ENCODE measurements at regions not wholly inside any gene's neighbourhood (a gene's known extent, or its start where the extent isn't known, plus 50 kb on each side); places are given as distances from the start of the nearest gene placed in this dataset.

DNA sequence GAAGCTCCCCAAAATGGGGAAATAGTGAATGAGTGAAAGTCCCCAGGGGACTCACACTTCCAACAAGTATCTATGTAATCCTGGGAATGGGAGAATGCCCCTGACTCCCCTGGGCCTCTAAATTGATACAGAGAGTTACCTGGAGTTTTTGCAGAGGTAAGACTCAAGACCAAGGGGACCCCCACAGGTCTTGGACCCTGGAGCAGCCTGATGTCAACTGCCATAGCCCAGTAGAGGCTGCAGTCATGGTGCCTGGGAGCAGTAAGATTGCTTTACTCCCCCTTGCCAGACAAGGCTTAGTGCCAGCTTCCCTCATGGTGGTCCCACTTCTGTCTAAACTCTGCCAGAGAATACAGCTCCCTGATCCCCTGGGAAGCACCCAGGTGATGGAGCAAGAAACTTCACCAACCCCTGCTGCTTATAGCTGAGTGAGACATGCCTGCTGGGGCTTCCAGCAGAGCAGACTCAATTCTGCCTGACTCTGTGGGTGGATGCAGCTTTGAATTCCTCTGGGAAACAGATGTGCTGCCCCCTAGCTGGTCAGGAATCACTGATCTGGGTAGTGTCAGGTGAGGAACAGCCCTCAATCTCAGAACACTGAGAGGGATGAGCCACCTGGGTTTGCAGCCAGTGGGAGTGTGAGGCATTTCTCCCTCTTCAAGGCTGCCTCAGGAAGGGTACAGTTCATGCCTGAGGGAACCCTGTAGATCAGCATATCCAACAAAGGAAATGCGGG is 485.9 kb downstream of the NSUN3 start:
- Histone ChIP-seq H3K36me3 (ENCODE audit: insufficient read depth, low read length) (no peaks in the 10 kb centered on the region), H3K27ac (ENCODE audit: low read depth, low read length) (no peak overlapping the region), H3K27me3 (ENCODE audit: control insufficient read depth in 1 of 2, insufficient read depth in 2 of 2, low read length in 2 of 2) (no peaks in the 10 kb centered on the region), H3K9me3 (ENCODE audit: low read length) (no peaks in the 10 kb centered on the region), H3K4me3 (ENCODE audit: low read depth in 1 of 2, low read length in 2 of 2) (no peak overlapping the region), H3K4me1 (ENCODE audit: insufficient read depth, low read length) (no peaks in the 10 kb centered on the region), H3K9ac (ENCODE audit: low read length) (no peak overlapping the region)

DNA sequence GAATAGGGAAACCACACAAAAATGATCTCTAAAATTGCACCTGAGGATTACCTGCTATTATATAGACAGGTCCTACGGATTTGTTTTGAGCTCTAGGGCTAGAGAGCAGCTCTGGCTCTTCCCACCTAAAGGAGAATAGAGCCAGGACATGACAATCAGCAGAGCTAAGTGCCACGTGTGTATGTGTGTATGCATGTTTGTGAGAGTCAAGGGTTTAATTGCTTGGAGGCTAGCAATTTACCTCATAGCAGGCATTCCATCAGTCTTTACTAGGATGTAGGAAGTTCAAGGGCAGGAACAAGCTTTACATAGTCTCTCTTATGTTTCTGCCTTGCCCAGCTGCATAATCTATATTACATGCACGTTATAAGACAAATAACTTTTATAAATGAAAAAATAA is 498.2 kb downstream of the NSUN3 start:
- Histone ChIP-seq H3K36me3 (ENCODE audit: insufficient read depth, low read length) (no peaks in the 10 kb centered on the region), H3K4me1 (ENCODE audit: insufficient read depth, low read length) (no peaks in the 10 kb centered on the region), H3K9ac (ENCODE audit: low read length) (no peak overlapping the region), H3K4me3 (ENCODE audit: low read depth in 1 of 2, low read length in 2 of 2) (no peak overlapping the region), H3K27ac (ENCODE audit: low read depth, low read length) (no peak overlapping the region), H3K9me3 (ENCODE audit: low read length) (no peaks in the 10 kb centered on the region), H3K27me3 (ENCODE audit: control insufficient read depth in 1 of 2, insufficient read depth in 2 of 2, low read length in 2 of 2) (no peaks in the 10 kb centered on the region)

DNA sequence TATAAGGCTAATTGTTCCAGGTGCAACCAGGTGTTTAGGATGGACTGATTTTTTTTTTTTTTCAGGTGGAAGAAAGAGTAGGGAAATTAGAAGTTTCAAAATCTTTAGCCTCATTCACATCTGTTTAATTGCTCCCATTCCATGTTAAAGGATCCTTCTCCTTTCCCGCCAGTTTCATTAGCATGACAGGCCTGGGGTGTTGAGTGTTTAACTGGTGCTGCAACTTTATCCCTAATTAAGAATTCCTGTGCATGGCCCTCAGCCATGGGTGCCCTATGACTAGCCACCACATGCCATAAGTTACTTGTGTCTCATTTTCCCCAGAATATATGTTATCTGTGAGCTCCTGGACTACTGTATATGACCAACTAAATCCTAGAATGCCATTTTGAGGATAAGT is 501.4 kb downstream of the NSUN3 start:
- no peak overlapping the region for H3K9ac ChIP-seq (ENCODE audit: low read length)
- H3K27me3 ChIP-seq (ENCODE audit: control insufficient read depth in 1 of 2, insufficient read depth in 2 of 2, low read length in 2 of 2) = no peaks in the 10 kb centered on the region
- no peak overlapping the region for H3K27ac ChIP-seq (ENCODE audit: low read depth, low read length)
- no peaks in the 10 kb centered on the region for H3K4me1 ChIP-seq (ENCODE audit: insufficient read depth, low read length)
- no peaks in the 10 kb centered on the region for H3K36me3 ChIP-seq (ENCODE audit: insufficient read depth, low read length)
- H3K9me3 ChIP-seq (ENCODE audit: low read length) = no peaks in the 10 kb centered on the region
- H3K4me3 ChIP-seq (ENCODE audit: low read depth in 1 of 2, low read length in 2 of 2) = no peak overlapping the region

DNA sequence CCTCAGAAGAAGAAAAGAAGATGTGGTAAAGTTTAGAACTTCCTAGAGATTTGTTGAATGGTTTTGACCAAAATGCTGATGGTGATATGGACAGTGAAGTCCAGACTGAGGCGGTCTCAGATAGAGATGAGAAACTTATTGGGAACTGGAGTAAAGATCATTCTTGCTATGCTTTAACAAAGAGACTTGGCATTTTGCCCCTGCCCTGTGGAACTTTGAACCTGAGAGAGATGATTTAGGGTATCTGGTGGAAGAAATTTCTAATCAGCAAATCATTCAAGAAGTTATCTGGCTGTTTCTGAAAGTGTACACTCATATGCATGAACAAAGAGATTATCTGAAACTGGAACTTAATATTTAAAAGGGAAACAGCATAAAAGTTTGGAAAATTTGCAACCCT is 505.2 kb downstream of the NSUN3 start:
- Histone ChIP-seq H3K9me3 (ENCODE audit: low read length) (no peaks in the 10 kb centered on the region), H3K27me3 (ENCODE audit: control insufficient read depth in 1 of 2, insufficient read depth in 2 of 2, low read length in 2 of 2) (no peaks in the 10 kb centered on the region), H3K36me3 (ENCODE audit: insufficient read depth, low read length) (no peaks in the 10 kb centered on the region), H3K4me1 (ENCODE audit: insufficient read depth, low read length) (no peaks in the 10 kb centered on the region), H3K9ac (ENCODE audit: low read length) (no peak overlapping the region), H3K4me3 (ENCODE audit: low read depth in 1 of 2, low read length in 2 of 2) (no peak overlapping the region), H3K27ac (ENCODE audit: low read depth, low read length) (no peak overlapping the region)

DNA sequence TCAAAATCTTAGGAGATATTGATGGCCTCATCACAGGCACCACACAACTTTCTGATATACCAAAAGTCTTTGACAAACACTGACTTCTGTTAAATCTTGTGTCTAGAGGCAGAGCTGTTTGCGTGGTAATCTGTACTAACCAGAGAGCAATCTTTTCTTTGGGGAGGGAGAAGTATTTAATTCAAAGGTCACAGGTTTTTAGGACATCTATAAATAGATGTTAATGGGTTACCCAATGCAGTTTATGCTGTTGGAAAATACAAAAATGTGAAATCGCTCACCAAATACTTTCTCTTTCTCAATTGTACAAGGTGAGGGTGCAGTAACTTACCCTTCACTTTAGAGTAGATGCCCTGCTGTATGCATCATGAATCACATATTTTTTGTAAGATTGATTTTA is 510.5 kb downstream of the NSUN3 start:
- no peaks in the 10 kb centered on the region for H3K36me3 ChIP-seq (ENCODE audit: insufficient read depth, low read length)
- no peaks in the 10 kb centered on the region for H3K9me3 ChIP-seq (ENCODE audit: low read length)
- no peak overlapping the region for H3K4me3 ChIP-seq (ENCODE audit: low read depth in 1 of 2, low read length in 2 of 2)
- no peak overlapping the region for H3K27ac ChIP-seq (ENCODE audit: low read depth, low read length)
- H3K27me3 ChIP-seq (ENCODE audit: control insufficient read depth in 1 of 2, insufficient read depth in 2 of 2, low read length in 2 of 2) = no peaks in the 10 kb centered on the region
- no peak overlapping the region for H3K9ac ChIP-seq (ENCODE audit: low read length)
- no peaks in the 10 kb centered on the region for H3K4me1 ChIP-seq (ENCODE audit: insufficient read depth, low read length)

DNA sequence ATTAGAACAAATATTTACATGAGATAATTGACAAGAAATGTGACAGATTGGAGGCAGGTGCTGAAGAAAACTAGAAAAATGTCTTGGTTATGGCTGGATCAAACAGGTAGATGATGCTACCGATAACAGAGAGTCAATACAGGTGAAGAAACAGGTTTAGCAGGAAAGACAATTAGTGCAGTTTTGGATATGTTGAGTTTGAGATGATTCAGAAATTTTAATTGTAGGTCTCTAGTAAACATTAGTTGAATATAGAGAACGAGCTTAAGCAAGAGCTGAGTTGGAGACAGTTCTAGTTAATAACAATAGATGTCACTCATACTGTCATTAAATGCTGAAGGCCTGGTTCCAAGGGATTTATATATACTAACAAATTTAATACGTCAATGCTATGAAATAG is 524.4 kb downstream of the NSUN3 start:
- H3K36me3 ChIP-seq (ENCODE audit: insufficient read depth, low read length) = no peaks in the 10 kb centered on the region
- H3K9me3 ChIP-seq (ENCODE audit: low read length) = no peaks in the 10 kb centered on the region
- no peaks in the 10 kb centered on the region for H3K4me1 ChIP-seq (ENCODE audit: insufficient read depth, low read length)
- H3K4me3 ChIP-seq (ENCODE audit: low read depth in 1 of 2, low read length in 2 of 2) = no peak overlapping the region
- no peak overlapping the region for H3K9ac ChIP-seq (ENCODE audit: low read length)
- no peak overlapping the region for H3K27ac ChIP-seq (ENCODE audit: low read depth, low read length)
- no peaks in the 10 kb centered on the region for H3K27me3 ChIP-seq (ENCODE audit: control insufficient read depth in 1 of 2, insufficient read depth in 2 of 2, low read length in 2 of 2)

DNA sequence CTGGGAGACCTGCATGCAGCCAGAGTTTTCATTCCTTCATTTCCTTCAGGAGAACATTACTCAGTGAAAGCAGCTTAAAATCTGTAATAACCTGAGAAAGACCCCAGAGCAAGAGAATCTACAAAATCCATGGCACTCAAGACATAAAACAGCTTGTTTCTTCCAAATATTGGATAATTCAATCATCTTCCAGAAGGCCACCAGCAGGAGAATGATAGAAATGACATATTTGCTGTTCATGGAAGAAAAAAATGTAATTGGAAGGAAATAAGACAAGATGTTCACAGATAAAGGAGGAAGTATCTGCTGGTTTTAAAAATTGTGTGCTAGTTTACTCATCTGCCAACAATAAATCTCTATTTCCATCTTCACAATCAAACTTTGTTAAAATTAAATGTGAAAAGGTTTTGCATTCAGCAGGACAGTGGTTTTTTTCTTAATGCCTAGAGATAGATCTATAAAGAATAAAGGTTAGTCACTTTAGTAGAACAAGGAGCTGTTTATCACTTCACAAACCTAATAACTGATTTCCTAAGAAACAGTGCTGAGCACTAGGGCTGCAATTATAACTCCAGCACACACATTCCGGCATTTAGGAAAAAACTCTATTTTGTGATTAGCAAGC is 530.8 kb downstream of the NSUN3 start:
- H3K4me3 ChIP-seq (ENCODE audit: low read depth in 1 of 2, low read length in 2 of 2) = no peak overlapping the region
- H3K27ac ChIP-seq (ENCODE audit: low read depth, low read length) = no peak overlapping the region
- no peaks in the 10 kb centered on the region for H3K36me3 ChIP-seq (ENCODE audit: insufficient read depth, low read length)
- no peak overlapping the region for H3K9ac ChIP-seq (ENCODE audit: low read length)
- H3K9me3 ChIP-seq (ENCODE audit: low read length) = no peaks in the 10 kb centered on the region
- H3K27me3 ChIP-seq (ENCODE audit: control insufficient read depth in 1 of 2, insufficient read depth in 2 of 2, low read length in 2 of 2) = no peaks in the 10 kb centered on the region
- no peaks in the 10 kb centered on the region for H3K4me1 ChIP-seq (ENCODE audit: insufficient read depth, low read length)

DNA sequence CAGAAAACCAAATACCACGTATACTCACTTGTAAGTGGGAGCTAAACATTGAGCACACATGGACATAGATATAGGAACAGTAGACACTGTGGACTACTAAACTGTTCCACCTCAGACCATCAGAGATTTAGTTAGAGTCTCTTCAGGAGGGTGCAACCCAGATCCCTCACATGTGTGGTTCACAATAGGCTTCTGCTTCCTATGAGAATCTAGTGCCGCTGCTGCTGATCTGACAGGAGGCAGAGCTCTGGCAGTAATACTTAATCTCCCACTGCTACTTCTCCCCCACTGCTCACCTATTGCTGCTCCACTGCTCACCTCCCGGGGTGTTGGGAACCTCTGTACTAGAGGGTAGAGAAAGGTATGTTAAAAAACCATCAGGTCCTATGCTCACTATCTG is 533.3 kb downstream of the NSUN3 start:
- H3K9me3 ChIP-seq (ENCODE audit: low read length) = no peaks in the 10 kb centered on the region
- no peak overlapping the region for H3K9ac ChIP-seq (ENCODE audit: low read length)
- no peaks in the 10 kb centered on the region for H3K4me1 ChIP-seq (ENCODE audit: insufficient read depth, low read length)
- H3K27ac ChIP-seq (ENCODE audit: low read depth, low read length) = no peak overlapping the region
- no peak overlapping the region for H3K4me3 ChIP-seq (ENCODE audit: low read depth in 1 of 2, low read length in 2 of 2)
- no peaks in the 10 kb centered on the region for H3K36me3 ChIP-seq (ENCODE audit: insufficient read depth, low read length)
- H3K27me3 ChIP-seq (ENCODE audit: control insufficient read depth in 1 of 2, insufficient read depth in 2 of 2, low read length in 2 of 2) = no peaks in the 10 kb centered on the region

DNA sequence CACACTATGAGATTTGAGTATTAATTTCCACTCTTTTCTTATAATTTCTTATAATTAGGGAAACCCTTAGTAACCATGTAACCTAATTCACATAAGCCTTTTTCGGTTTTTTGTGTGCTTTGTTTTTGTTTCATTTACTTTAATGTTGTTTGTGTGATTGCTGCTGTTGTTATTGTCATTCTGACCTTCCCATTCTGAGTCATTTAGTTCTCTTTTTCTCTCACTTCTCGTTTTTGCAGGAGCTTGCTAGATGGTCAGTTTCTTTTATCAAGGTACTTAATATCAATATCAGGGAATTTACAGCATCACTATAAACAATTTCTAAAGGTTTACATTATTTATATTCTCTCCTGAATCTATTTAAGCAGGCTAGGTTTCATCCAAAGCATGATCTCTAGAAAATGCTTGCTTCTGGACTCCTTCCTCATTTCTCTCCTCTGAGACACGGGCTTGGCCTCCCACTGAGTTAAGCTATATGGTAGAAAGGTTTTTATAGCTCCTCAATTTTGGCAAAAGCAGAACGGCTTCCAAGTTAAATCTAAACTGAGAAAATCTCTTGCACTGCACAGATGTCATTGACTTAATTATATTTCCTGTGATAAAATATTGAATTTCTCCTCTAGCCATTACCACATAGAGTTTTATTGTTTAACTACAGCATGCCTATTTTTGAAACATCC is 534.2 kb downstream of the NSUN3 start:
- H3K4me1 ChIP-seq (ENCODE audit: insufficient read depth, low read length) = no peaks in the 10 kb centered on the region
- H3K36me3 ChIP-seq (ENCODE audit: insufficient read depth, low read length) = no peaks in the 10 kb centered on the region
- no peak overlapping the region for H3K9ac ChIP-seq (ENCODE audit: low read length)
- no peaks in the 10 kb centered on the region for H3K9me3 ChIP-seq (ENCODE audit: low read length)
- H3K4me3 ChIP-seq (ENCODE audit: low read depth in 1 of 2, low read length in 2 of 2) = no peak overlapping the region
- no peak overlapping the region for H3K27ac ChIP-seq (ENCODE audit: low read depth, low read length)
- H3K27me3 ChIP-seq (ENCODE audit: control insufficient read depth in 1 of 2, insufficient read depth in 2 of 2, low read length in 2 of 2) = no peaks in the 10 kb centered on the region

DNA sequence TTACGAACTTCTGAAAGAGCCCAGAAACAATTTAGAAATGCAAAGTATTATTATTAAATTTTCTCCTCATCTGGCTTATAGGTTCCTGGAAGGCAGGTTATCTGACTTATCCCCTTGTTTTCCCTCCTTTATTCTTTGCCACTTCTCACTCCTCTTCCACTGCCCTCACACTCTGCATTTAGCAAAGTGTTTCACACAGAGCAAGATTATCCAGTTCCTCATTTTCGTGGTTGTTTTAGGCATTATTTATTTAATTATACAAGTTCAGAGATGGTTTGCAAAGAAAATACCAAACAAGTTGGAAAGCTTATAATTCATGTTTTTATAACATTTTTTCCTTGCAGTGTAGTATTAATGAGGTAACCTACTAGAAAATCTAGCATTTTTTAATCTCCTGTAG is 544.9 kb downstream of the NSUN3 start:
- Histone ChIP-seq H3K4me1 (ENCODE audit: insufficient read depth, low read length) (no peaks in the 10 kb centered on the region), H3K9me3 (ENCODE audit: low read length) (no peaks in the 10 kb centered on the region), H3K36me3 (ENCODE audit: insufficient read depth, low read length) (no peaks in the 10 kb centered on the region), H3K27me3 (ENCODE audit: control insufficient read depth in 1 of 2, insufficient read depth in 2 of 2, low read length in 2 of 2) (no peaks in the 10 kb centered on the region), H3K9ac (ENCODE audit: low read length) (no peak overlapping the region), H3K27ac (ENCODE audit: low read depth, low read length) (no peak overlapping the region), H3K4me3 (ENCODE audit: low read depth in 1 of 2, low read length in 2 of 2) (no peak overlapping the region)

DNA sequence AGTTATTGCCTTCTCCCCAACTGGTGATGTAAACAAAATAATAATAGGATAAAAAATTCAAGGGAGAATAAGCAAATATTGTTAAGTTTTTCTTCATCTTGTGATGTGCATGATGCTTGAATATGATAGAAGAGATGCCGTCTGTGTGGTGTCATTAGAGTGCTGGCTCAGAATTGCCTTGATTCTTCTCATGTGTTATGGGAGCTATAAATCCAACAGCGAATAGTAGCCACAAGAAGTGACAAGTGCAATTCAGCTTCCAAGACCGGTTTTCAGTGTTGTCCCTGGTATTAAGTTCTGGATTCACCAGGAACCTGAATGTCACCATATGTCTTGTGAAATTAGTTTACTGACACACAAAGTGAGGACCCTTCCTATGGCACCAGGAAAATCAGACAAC is 547.0 kb downstream of the NSUN3 start:
- Histone ChIP-seq H3K4me3 (ENCODE audit: low read depth in 1 of 2, low read length in 2 of 2) (no peak overlapping the region), H3K27me3 (ENCODE audit: control insufficient read depth in 1 of 2, insufficient read depth in 2 of 2, low read length in 2 of 2) (no peaks in the 10 kb centered on the region), H3K27ac (ENCODE audit: low read depth, low read length) (no peak overlapping the region), H3K4me1 (ENCODE audit: insufficient read depth, low read length) (no peaks in the 10 kb centered on the region), H3K36me3 (ENCODE audit: insufficient read depth, low read length) (no peaks in the 10 kb centered on the region), H3K9me3 (ENCODE audit: low read length) (no peaks in the 10 kb centered on the region), H3K9ac (ENCODE audit: low read length) (no peak overlapping the region)

DNA sequence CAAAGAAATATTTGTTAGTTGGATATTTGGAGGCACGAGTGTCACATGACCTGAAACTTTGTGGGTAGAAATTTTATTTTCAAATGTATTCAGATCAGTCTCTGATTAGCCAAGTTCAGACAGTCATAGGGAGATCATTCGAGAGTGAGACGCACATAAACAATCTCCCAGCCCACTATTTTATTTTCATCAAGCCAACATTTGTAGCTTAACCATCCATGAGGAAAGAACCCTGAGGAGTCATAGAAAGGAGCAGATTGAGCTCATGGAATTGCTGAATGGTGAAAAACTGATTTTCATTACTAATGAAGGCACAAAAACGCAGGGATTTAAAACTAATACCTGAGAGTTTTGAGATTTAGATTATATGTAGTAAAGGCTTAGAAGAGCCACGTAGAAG is 548.7 kb downstream of the NSUN3 start:
- Histone ChIP-seq H3K27me3 (ENCODE audit: control insufficient read depth in 1 of 2, insufficient read depth in 2 of 2, low read length in 2 of 2) (no peaks in the 10 kb centered on the region), H3K4me3 (ENCODE audit: low read depth in 1 of 2, low read length in 2 of 2) (no peak overlapping the region), H3K4me1 (ENCODE audit: insufficient read depth, low read length) (no peaks in the 10 kb centered on the region), H3K36me3 (ENCODE audit: insufficient read depth, low read length) (no peaks in the 10 kb centered on the region), H3K27ac (ENCODE audit: low read depth, low read length) (no peak overlapping the region), H3K9me3 (ENCODE audit: low read length) (no peaks in the 10 kb centered on the region), H3K9ac (ENCODE audit: low read length) (no peak overlapping the region)

All from muscle layer of colon (tissue), 2 donors.